Fibroblast of skin of scalp (primary cell): ENCODE measurements at regions not wholly inside any gene's neighbourhood (a gene's known extent, or its start where the extent isn't known, plus 50 kb on each side); places are given as distances from the start of the nearest gene placed in this dataset.
"Not testable (repeated sequence)": the region's sequence is repeated elsewhere in the genome, so short reads cannot be mapped to it uniquely, and the experiment has no call there.

ENCODE experiments used
- DNase-seq: peaks from one replicate; pipeline ENCODE4 v3.0.0-alpha.2; 2013

- no peak for DNase-seq
Observed at GRCh38 chr5:63555874-63556273, 406.4 kb downstream of the HTR1A start.

- no peak for DNase-seq
Observed at GRCh38 chr5:63554191-63554590, 408.1 kb downstream of the HTR1A start.

GRCh38 chr5:63553073-63553472 lies 409.2 kb downstream of the HTR1A start:
- no peak for DNase-seq

GRCh38 chr5:63535840-63536602 lies 426.2 kb downstream of the HTR1A start:
- DNase-seq: no peak

DNA sequence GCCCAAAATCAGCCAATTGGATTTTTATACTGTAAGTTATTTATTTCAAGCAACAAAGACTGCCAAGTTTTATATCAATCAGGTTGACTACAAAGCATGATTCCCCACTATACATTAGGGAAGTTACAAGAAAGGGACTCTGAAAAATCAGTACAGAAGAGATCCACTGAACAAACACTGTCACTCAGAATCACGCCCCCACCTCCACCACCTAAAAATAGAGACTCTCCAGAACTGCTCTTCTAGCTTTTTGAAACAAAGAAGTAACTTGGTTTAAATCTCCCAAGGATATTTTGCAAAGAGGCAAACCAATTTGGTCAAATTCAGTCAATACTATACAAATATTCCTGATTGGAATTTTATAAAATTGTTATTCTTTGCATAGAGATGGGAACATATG lies 438.0 kb downstream of the HTR1A start:
- DNase-seq: no peak

GRCh38 chr5:63516006-63516405 lies 446.2 kb downstream of the HTR1A start:
- DNase-seq: no peak

DNA sequence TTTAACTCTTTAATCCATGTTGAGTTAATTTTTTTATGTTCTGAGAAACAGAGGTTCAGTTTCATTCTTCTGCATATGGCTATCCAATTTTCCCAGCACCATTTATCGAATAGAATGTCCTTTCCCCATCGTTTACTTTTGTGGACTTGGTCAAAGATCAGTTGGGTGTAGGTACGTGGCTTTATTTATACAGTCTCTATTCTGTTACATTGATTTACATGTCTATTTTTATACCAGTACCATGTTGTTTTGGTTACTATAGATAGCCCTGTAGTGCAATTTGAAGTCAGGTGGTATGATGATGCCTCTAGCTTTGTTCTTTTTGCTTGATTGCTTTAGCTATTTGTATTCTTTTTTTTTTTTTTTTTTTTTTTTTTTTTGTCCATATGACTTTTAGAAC lies 462.0 kb downstream of the HTR1A start:
- no peak for DNase-seq

- DNase-seq: no peak
Observed at GRCh38 chr5:63495225-63495624, 467.0 kb downstream of the HTR1A start.

GRCh38 chr5:63483338-63483737 lies 478.9 kb downstream of the HTR1A start:
- DNase-seq: no peak

DNA sequence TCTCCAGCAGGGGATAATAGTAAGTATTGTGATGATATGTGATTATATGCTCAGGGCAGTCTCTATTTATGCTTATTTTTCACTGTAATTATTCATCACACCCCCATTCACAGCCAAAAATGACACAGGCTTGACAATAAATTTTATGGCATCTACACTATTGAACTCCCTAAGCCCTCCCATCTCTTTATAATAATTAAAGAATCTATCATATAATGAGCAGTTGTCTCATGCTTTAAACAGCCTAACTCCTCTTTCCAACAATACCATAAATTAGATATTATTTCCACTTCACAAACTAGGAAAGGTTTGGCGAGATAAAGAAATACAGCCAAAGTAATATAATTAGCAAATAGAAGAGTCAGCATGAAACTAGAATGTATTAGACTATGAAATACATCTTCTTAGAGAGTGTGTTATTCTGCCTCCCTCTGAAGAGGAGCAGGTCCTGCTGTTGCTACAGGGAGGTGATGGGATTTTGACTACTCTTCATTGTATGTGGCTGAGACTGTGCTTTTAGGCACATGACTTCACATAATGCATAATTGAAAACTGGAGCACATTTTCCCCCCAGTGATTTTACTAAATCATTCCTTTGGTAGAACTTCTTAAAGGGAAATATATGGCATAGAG lies 488.8 kb downstream of the HTR1A start:
- DNase-seq: no peak

DNA sequence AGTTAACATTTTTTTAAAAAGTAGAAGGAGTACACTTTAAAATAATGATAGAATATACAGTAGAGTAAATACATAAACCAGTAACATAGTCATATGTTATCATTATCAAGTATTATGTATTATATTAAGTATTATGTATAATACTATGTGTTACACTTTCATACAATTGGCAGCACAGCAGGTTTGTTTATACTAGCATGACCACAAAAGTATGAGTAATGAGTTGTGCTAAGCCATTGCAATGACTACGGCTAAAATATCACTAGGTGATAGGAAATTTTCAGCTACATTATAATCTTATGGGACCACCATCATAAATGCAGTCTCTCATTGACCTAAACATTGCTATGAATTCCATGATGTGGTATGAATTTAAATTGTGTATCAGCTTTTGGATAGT lies 506.0 kb downstream of the HTR1A start:
- DNase-seq: no peak

- DNase-seq: no peak
Observed at GRCh38 chr5:63451188-63451587, 511.1 kb downstream of the HTR1A start.

- no peak for DNase-seq
Observed at GRCh38 chr5:63439537-63439936, 522.7 kb downstream of the HTR1A start.

GRCh38 chr5:63409737-63410136 lies 552.5 kb downstream of the HTR1A start:
- no peak for DNase-seq

GRCh38 chr5:63408984-63409383 lies 553.3 kb downstream of the HTR1A start:
- DNase-seq: no peak

DNA sequence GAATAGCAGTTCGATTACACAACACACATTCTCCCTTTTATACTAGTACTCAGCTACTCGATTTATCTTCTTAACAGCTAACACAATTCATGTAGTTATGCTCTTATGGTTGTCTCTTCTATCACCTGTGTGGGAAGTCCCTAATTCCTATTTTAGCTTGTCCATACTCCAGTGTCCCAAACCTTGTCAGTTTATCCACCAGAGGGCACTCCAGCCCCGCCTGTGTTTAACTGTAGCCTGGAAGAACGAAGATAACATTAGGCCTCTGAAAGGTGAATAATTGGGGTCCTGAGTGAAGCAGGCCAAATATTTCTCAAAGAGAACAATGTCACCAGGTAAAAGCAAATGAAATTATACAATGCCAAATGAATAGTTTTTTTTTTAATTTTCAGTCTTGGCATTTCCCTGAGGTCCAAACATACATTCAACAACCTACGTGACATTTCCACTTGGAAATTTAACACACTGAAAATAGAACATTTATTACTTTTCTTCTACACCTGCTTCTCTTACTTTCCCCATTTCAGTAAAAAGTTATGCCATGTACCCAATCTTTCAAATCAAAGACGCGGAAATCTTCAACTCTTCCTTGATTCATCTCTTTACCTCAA lies 560.7 kb downstream of the HTR1A start:
- peak; percentile 35 for DNase-seq

DNA sequence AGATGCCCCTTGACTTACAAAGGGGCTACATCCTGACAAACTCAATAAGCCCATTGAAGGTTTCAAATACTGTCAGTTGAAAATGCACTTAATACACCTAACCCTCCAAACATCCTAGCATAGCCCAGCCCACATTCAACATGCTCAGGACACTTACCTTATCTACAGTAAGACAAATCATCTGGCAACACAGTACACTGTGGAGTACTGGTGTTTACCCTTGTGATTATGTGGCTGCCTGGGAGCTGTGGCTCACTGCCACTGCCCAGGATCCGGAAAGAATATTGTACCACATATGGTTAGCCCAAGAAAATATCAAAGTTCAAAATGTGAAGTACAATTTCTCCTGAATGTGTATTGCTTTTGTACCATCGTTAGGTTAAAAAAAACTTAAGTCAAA lies 562.2 kb downstream of the HTR1A start:
- DNase-seq: no peak

DNA sequence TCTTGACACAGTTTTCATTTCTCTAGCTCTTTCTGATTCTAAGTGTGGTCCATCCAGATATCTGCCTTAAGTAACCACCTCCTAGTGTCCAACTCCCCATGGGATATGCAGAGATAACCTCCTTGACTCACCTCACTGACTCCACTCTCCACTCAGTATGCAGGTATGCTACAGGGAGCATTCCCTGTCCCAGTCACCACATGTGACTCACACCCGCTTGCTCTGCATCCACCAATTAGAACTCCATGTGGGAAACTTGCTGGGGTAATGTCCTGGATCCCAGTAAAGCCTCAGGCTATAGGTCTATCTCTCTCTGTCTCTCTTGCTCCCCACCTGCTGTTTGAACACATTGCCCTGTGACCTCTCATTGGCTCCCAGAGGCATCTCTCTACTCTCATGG lies 563.9 kb downstream of the HTR1A start:
- DNase-seq: no peak

DNA sequence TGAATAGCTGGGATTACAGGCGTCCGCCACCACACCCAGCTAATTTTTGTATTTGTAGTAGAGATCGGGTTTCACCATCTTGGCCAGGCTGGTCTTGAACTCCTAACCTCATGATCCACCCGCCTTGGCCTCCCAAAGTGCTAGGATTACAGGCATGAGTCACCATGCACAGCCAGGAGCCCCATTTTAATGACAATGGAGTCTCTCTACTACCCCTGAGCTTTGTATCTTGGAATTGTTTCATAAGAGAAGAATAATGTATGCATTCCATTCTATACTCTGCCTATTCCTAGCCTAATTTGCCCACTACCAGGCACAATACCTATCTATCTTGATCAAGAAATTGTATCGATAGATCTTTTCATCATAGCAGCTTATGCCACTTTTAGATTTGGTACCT lies 574.1 kb downstream of the HTR1A start:
- DNase-seq: not testable (repeated sequence)

DNA sequence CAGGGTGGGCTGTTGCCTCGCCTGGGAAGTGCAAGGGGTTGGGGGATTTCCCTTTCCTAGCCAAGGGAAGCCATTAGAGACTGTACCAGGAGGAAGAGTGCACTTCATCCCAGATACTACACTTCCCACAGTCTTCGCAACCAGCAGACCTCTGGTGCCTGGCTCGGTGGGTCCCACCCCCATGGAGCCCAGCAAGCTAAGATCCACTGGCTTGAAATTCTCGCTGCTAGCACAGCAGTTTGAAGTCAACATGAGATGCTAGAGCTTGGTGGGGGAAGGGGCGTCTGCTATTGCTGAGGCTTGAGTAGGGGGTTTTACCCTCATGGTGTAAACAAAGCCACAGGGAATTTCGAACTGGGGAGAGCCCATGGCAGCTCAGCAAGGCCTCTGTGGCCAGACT lies 586.4 kb downstream of the HTR1A start:
- no peak for DNase-seq

- DNase-seq: no peak
Observed at GRCh38 chr5:63374085-63374484, 588.2 kb downstream of the HTR1A start.

DNA sequence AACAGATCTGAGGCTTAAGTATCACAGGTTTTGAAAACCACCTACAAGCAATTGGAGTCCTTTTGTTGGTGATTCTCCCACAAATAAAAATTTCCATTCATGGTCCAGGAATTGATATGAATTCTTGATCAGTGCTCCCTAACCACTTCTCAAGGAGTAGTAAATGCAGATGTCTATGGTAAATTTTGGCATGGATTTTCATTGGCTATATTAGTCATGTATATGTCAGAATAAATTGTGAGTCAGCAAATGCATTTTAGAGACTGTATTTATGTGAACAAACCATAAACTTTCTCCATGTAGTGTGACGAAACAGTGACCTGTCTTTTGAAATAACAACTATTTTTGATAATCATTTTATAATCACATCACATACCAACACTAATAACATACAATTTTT lies 611.1 kb downstream of the HTR1A start:
- no peak for DNase-seq

- DNase-seq: no peak
Observed at GRCh38 chr5:63346451-63346850, 615.8 kb downstream of the HTR1A start.

DNA sequence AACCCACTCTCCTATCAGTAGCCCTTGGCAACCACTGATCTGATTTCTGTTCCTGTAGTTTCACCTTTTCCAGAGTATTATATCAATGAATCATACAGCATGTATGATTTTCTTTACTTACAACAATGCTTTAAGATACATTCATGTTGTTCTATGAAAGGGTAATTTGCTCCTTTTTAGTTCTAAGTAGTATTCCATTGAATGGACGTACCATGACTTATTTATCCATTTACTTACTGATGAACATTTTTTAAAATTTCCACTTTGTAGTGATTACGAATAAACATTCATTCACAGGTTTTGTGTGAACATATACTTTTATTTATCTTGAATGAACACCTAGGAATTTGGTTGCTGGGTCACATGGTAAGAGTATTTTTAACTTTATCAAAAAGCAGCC lies 620.8 kb downstream of the HTR1A start:
- DNase-seq: no peak
